ENCODE measurements at regions not wholly inside any gene's neighbourhood (a gene's known extent, or its start where the extent isn't known, plus 50 kb on each side); places are given as distances from the start of the nearest gene placed in this dataset.
A peak's percentile ranks its signal among the peaks of the same experiment; 100 is the strongest.

DNA sequence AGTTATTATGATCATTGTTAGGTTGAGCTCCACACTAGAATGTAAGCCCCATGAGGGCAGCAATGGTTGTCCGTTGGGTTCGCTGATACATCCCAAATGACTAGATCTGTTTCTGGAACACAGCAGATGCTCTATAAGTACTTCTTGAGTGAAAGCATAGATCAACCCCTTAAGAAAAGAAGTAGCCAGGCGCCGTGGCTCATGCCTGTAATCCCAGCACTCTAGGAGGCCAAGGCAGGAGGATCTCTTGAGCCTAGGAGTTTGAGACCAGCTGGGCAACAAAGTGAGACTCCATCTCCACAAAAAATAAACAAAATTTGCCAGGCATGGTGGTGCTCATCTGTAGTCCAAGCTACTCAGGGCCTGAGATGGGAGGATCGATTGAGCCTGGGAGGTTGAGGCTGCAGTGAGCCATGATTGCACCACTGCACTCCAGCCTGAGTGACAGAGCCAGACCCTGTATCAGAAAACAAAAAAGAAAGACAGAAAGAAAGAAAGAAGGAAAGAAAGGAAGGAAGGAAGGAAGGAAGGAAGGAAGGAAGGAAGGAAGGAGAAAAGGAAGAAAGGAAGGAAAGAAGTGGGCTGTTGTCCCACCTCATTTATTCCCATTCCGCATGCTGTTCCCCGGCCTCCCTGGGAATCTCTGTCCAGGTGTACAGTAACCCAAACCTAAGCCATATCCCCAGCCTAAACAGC lies 54.4 kb upstream of the RPL38 start:
- TF ChIP-seq POLR2A (IDR thresholded peaks at IDR 0.05): no peak
- TF ChIP-seq, protein P1, sequence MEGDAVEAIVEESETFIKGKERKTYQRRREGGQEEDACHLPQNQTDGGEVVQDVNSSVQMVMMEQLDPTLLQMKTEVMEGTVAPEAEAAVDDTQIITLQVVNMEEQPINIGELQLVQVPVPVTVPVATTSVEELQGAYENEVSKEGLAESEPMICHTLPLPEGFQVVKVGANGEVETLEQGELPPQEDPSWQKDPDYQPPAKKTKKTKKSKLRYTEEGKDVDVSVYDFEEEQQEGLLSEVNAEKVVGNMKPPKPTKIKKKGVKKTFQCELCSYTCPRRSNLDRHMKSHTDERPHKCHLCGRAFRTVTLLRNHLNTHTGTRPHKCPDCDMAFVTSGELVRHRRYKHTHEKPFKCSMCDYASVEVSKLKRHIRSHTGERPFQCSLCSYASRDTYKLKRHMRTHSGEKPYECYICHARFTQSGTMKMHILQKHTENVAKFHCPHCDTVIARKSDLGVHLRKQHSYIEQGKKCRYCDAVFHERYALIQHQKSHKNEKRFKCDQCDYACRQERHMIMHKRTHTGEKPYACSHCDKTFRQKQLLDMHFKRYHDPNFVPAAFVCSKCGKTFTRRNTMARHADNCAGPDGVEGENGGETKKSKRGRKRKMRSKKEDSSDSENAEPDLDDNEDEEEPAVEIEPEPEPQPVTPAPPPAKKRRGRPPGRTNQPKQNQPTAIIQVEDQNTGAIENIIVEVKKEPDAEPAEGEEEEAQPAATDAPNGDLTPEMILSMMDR (IDR thresholded peaks at IDR 0.05): no peak
- intact Hi-C loops (cut with DNase I): no loop called here
- no peaks in the 10 kb centered on the region for H3K36me3 ChIP-seq (replicated peaks in 1 of 2; ENCODE audit: insufficient read depth in 1 of 2, low read depth in 2 of 2)
- no peak for ATAC-seq
- no peaks in the 10 kb centered on the region for H3K9me3 ChIP-seq
- WGBS, 2 donors: 87 to 88% methylated on average over 7 of the region's 7 CpGs
- no peak overlapping the region for H3K4me3 ChIP-seq
- H3K27me3 ChIP-seq: no peaks in the 10 kb centered on the region
- DNase-seq: no peak
- H3K27ac ChIP-seq: no peak overlapping the region
- H3K4me1 ChIP-seq: peaks cover 7% of the 10 kb centered on the region

GRCh38 chr17:74149597-74150427 lies 53.7 kb upstream of the RPL38 start:
- ATAC-seq (no peak), DNase-seq (no peak)
- Histone ChIP-seq H3K9me3 (no peaks in the 10 kb centered on the region), H3K27me3 (no peaks in the 10 kb centered on the region), H3K36me3 (replicated peaks in 1 of 2; ENCODE audit: insufficient read depth in 1 of 2, low read depth in 2 of 2) (no peaks in the 10 kb centered on the region), H3K27ac (peak overlapping the region in 1 of 4 donors; percentile 5), H3K4me3 (no peak overlapping the region), H3K4me1 (peaks cover 7% of the 10 kb centered on the region)
- TF ChIP-seq, protein P1 (IDR thresholded peaks at IDR 0.05): no peak
- no peak for TF ChIP-seq POLR2A (IDR thresholded peaks at IDR 0.05)
- 29 to 41% methylated on average over 12 to 13 of the region's 13 CpGs for WGBS, 2 donors
- intact Hi-C loops (cut with DNase I): no loop called here

DNA sequence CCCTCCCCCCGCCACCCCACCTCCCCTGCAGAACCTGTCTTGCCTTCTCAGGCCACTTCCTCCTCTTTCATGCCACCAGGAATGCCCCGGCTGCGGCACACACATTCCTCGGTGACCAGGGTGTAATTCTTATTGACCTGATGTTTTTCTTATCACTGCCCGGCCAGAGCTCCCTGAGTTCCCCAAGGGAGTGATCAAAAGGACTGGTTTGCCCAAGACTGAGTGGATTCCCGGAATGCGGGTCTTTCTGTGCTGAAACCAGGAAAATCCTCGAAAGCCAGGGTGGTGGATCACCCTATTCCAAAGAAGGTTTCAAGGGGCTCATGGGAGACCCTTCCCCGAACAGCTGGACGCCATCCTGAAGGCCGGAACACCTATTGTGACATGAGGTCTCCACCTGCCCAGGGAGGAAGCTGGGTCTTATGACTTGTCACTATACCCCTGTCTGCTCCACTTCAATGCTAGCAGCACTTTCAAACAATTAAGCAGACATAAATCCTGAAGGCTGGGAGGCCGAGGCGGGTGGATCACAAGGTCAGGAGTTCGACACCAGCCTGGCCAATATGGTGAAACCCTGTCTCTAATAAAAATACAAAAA lies 53.0 kb upstream of the RPL38 start:
- Histone ChIP-seq H3K9me3 (no peaks in the 10 kb centered on the region), H3K4me1 (peaks cover 7% of the 10 kb centered on the region), H3K4me3 (no peak overlapping the region), H3K27ac (peak overlapping the region in 1 of 4 donors; percentile 5), H3K27me3 (no peaks in the 10 kb centered on the region), H3K36me3 (replicated peaks in 1 of 2; ENCODE audit: insufficient read depth in 1 of 2, low read depth in 2 of 2) (no peaks in the 10 kb centered on the region)
- no peak for TF ChIP-seq POLR2A (IDR thresholded peaks at IDR 0.05)
- TF ChIP-seq, protein P1 (IDR thresholded peaks at IDR 0.05): no peak
- ATAC-seq (peak; percentile 48), DNase-seq (peak; percentile 12 to 46 (median 24))
- 32 to 35% methylated on average over 8 to 14 of the region's 14 CpGs for WGBS, 2 donors
- intact Hi-C loops (cut with DNase I): no loop called here

GRCh38 chr17:74151551-74152315 lies 51.7 kb upstream of the RPL38 start:
- intact Hi-C loops (cut with DNase I): no loop called here
- DNase-seq (no peak), ATAC-seq (no peak)
- no peaks in the 10 kb centered on the region for H3K9me3 ChIP-seq
- no peak overlapping the region for H3K27ac ChIP-seq
- TF ChIP-seq POLR2A (IDR thresholded peaks at IDR 0.05): no peak
- TF ChIP-seq, protein P1 (IDR thresholded peaks at IDR 0.05): no peak
- H3K4me1 ChIP-seq: peaks cover 7% of the 10 kb centered on the region
- no peaks in the 10 kb centered on the region for H3K27me3 ChIP-seq
- H3K36me3 ChIP-seq (replicated peaks in 1 of 2; ENCODE audit: insufficient read depth in 1 of 2, low read depth in 2 of 2): no peaks in the 10 kb centered on the region
- no peak overlapping the region for H3K4me3 ChIP-seq
- 73 to 81% methylated on average over 17 to 18 of the region's 18 CpGs for WGBS, 2 donors

All from body of pancreas (tissue), 4 donors.